K562 (cell line): ENCODE measurements at regions not wholly inside any gene's neighbourhood (a gene's known extent, or its start where the extent isn't known, plus 50 kb on each side); places are given as distances from the start of the nearest gene placed in this dataset.

ENCODE experiments used
- ATAC-seq: fragments of 200-7000 bp; cut with Tn5 transposase; 3 replicates; pipeline ENCODE4 v1.9.1; 2020; ENCODE audit warnings: moderate library complexity
- BruUV-seq: library from RNA; stranded (reverse); fragments of 400-500 nt; replicated peaks from 2 replicates; lab custom pipeline; 2021; lab: Mats Ljungman, UMichigan
- CTCF ChIA-PET: fragments of 300-600 bp; formaldehyde crosslinking; extraction: SDS; loops from one replicate; lab custom pipeline; 2021; ENCODE audit warnings: low intra/inter-chr PET ratio; lab: Yijun Ruan, JAX
- POLR2A ChIA-PET: fragments of 300-600, 350-650 bp; sonication (Branson Sonifier 250); formaldehyde crosslinking; extraction: SDS; loops from one replicate; lab custom pipeline; 2021; ENCODE audit warnings: antibody characterized with exemption, inconsistent platforms; lab: Yijun Ruan, JAX
- DNase-seq, 4 experiments: peaks; one replicate each; pipeline versions ENCODE4 v3.0.0 to v3.0.0-alpha.2; 2011 to 2018; ENCODE audit warnings: low spot score in 3 of 4, mixed read lengths in 3 of 4; ENCODE audit errors: extremely low read depth in 1 of 4
- FAIRE-seq: peaks from 2 replicates; lab custom pipeline; 2011; peaks lifted over from hg19 to GRCh38; lab: Jason Lieb, UNC
- H2AFZ ChIP-seq: 2 replicates; pipeline ENCODE4 v1.6.0; 2011; ENCODE audit warnings: low read depth, low read length, control low read depth, inconsistent platforms
- H3K27ac ChIP-seq: fragments of 200-600 bp; 3 replicates; pipeline ENCODE4 v1.8.0; 2011; ENCODE audit warnings: low read depth, mild to moderate bottlenecking, control low read depth, inconsistent platforms, low read length, moderate library complexity, mixed read lengths; ENCODE audit errors: extremely low read depth
- H3K27me3 ChIP-seq, 2 experiments: fragments of 300-600 bp in 1 of 2; 2 replicates in 1 of 2; 3 replicates in 1 of 2; pipeline versions ENCODE4 v1.6.0 to v1.8.0; 2011; ENCODE audit warnings: inconsistent platforms in 2 of 2, low read length in 2 of 2, mild to moderate bottlenecking in 1 of 2, mixed read lengths in 1 of 2, moderate library complexity in 1 of 2; ENCODE audit not compliant: control insufficient read depth in 2 of 2, insufficient read depth in 2 of 2
- H3K36me3 ChIP-seq: fragments of 300-600 bp; 3 replicates; pipeline ENCODE4 v1.8.0; 2011; ENCODE audit warnings: mild to moderate bottlenecking, low read length, inconsistent platforms; ENCODE audit not compliant: control insufficient read depth, insufficient read depth
- H3K4me1 ChIP-seq, 2 experiments: fragments of 200-600 bp in 1 of 2; replicated peaks in 1 of 2; 2 replicates in 1 of 2; 3 replicates in 1 of 2; pipeline versions ENCODE4 v1.5.1 to v1.8.0; 2011; ENCODE audit warnings: inconsistent platforms in 2 of 2, low read length in 2 of 2, mild to moderate bottlenecking in 1 of 2, mixed read lengths in 1 of 2, moderate library complexity in 1 of 2; ENCODE audit not compliant: control insufficient read depth in 2 of 2, insufficient read depth in 2 of 2
- H3K4me2 ChIP-seq: 2 replicates; pipeline ENCODE4 v1.6.1; 2011; ENCODE audit warnings: low read length, control low read depth, inconsistent platforms, mixed read lengths; ENCODE audit not compliant: insufficient read depth
- H3K4me3 ChIP-seq: fragments of 200-600 bp; sonication (generic), shearing (Covaris generic); 2 replicates; pipeline ENCODE4 v1.5.1; 2016; ENCODE audit warnings: control low read depth, inconsistent platforms
- H3K79me2 ChIP-seq: fragments of 200-600 bp; 3 replicates; pipeline ENCODE4 v1.8.0; 2011; ENCODE audit warnings: low read length, inconsistent platforms; ENCODE audit not compliant: control insufficient read depth, insufficient read depth
- H3K9ac ChIP-seq, 2 experiments: 2 replicates each; pipeline versions ENCODE4 v1.6.0 to v1.6.1; 2011; ENCODE audit warnings: low read depth in 2 of 2, low read length in 2 of 2, control low read depth in 1 of 2, inconsistent platforms in 1 of 2, mild to moderate bottlenecking in 1 of 2, mixed read lengths in 1 of 2; ENCODE audit not compliant: insufficient read depth in 1 of 2
- H3K9me1 ChIP-seq: one replicate; pipeline ENCODE4 v1.6.0; 2011; ENCODE audit warnings: inconsistent platforms, mild to moderate bottlenecking, low read length, moderate library complexity; ENCODE audit not compliant: control insufficient read depth, insufficient read depth
- H3K9me3 ChIP-seq: replicated peaks from 2 replicates; pipeline ENCODE4 v1.5.1; 2011; ENCODE audit warnings: low read depth, low read length, inconsistent platforms; ENCODE audit not compliant: control insufficient read depth, insufficient read depth
- H4K20me1 ChIP-seq: replicated peaks from 2 replicates; pipeline ENCODE4 v1.6.1; 2011; ENCODE audit warnings: low read length, inconsistent platforms, mixed read lengths; ENCODE audit not compliant: control insufficient read depth, insufficient read depth
- NKRF ChIP-seq: fragments of 450-650 bp; IDR thresholded peaks from 2 replicates; pipeline ENCODE4 v1.6.1; 2016; ENCODE audit warnings: borderline replicate concordance
- TOE1 ChIP-seq, 2 experiments: fragments of 450-650 bp in 1 of 2; sonication (generic) in 1 of 2; formaldehyde crosslinking in 1 of 2; IDR thresholded peaks; 2 replicates each; pipeline versions ENCODE4 v1.7.1 to v1.8.0; 2016 to 2022; ENCODE audit warnings: borderline replicate concordance in 2 of 2, mild to moderate bottlenecking in 2 of 2, antibody characterized with exemption in 1 of 2, inconsistent platforms in 1 of 2, low read depth in 1 of 2, missing genetic modification reagents in 1 of 2, moderate library complexity in 1 of 2
- in situ Hi-C: fragments of 300-500 bp; cut with MboI; formaldehyde crosslinking; loops from 4 replicates; pipeline ENCODE4 v1.15.0; 2018; ENCODE audit warnings: inconsistent platforms, mixed read lengths
- intact Hi-C: fragments of 100-400 bp; cut with micrococcal nuclease; formaldehyde crosslinking; loops from 2 replicates; pipeline ENCODE4 v1.14.2; 2022

- H3K4me2 ChIP-seq, result no peak overlapping the region
- H3K4me3 ChIP-seq, result no peak overlapping the region
- H3K9ac ChIP-seq, result no peak overlapping the region
- H3K36me3 ChIP-seq, result no peaks in the 10 kb centered on the region
- DNase-seq (no peak), ATAC-seq (no peak), FAIRE-seq (no peak)
- H3K79me2 ChIP-seq, result no peaks in the 10 kb centered on the region
- in situ Hi-C loops, result no loop called here
- intact Hi-C loops, result no loop called here
- no peaks in the 10 kb centered on the region for H3K27me3 ChIP-seq
- H4K20me1 ChIP-seq, result no peaks in the 10 kb centered on the region
- POLR2A ChIA-PET, result no interaction called here
- CTCF ChIA-PET, result no interaction called here
- no peaks in the 10 kb centered on the region for H3K4me1 ChIP-seq
- TF ChIP-seq TOE1 (IDR thresholded peaks at IDR 0.05; ENCODE audit: borderline replicate concordance) (no peak), TOE1 (CRISPR knock-in tag; IDR thresholded peaks at IDR 0.05; ENCODE audit: borderline replicate concordance, low read depth) (no peak), NKRF (no peak)
- TF ChIP-seq, all 486 proteins: peak for 0
- Histone ChIP-seq H3K9me1 (no peaks in the 10 kb centered on the region), H3K27ac (no peak overlapping the region), H3K9me3 (no peaks in the 10 kb centered on the region), H2AFZ (no peak overlapping the region)
- no TSS peak for BruUV-seq
Observed at GRCh38 chr14:27836386-27836785, 930.2 kb upstream of the FOXG1 start.
